SH-SY5Y (cell line): ENCODE measurements at regions not wholly inside any gene's neighbourhood (a gene's known extent, or its start where the extent isn't known, plus 50 kb on each side); places are given as distances from the start of the nearest gene placed in this dataset.

Source experiments
- GATA2 ChIP-seq: IDR thresholded peaks from 2 replicates; pipeline ENCODE4 v1.6.1; 2011; ENCODE audit warnings: mild to moderate bottlenecking, low read depth, low read length
- GATA3 ChIP-seq: IDR thresholded peaks from 2 replicates; pipeline ENCODE4 v1.6.1; 2011; ENCODE audit warnings: low read depth, mild to moderate bottlenecking, low read length, moderate library complexity

DNA sequence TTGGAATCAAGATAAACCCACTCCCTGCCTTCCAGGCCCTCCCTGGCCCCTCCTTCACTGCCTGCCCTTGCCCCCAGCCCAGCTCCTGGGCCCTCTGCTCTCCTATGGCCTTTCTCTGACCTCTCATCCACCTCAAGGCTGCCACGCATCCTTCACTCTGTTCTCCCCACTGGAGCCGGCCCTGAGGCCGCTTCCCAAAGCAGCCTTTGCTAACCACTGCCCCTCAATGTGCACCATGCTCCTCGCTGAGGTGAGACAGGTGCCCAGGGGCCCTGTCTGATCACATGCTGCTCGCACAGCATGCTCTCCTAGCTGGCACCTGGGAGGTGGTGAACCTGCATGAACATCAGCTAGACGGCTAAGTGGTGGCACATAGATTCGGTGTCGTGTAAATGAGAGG, 138.5 kb upstream of the RET start:
- TF ChIP-seq GATA3: no peak
- no peak for TF ChIP-seq GATA2

DNA sequence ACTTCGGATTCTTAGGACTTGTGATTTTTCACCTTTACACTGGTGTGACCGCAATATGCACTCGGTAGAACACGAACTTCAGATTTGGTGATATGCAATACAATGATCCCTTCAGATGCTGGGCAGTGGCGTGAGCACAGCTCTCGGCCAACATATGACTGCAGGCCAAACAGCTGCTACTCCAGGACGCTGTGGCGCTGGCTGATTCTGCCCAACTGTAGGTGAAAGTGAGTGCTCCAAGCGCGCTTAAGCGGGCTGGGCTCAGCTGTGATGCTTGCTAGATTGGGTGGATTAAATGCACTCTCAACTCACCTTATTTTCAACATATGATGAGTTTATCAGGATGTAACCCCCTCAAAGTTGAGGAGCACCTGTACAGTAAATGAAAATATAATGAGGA, 137.6 kb upstream of the RET start:
- TF ChIP-seq GATA3: no peak
- TF ChIP-seq GATA2: peak; percentile 60

DNA sequence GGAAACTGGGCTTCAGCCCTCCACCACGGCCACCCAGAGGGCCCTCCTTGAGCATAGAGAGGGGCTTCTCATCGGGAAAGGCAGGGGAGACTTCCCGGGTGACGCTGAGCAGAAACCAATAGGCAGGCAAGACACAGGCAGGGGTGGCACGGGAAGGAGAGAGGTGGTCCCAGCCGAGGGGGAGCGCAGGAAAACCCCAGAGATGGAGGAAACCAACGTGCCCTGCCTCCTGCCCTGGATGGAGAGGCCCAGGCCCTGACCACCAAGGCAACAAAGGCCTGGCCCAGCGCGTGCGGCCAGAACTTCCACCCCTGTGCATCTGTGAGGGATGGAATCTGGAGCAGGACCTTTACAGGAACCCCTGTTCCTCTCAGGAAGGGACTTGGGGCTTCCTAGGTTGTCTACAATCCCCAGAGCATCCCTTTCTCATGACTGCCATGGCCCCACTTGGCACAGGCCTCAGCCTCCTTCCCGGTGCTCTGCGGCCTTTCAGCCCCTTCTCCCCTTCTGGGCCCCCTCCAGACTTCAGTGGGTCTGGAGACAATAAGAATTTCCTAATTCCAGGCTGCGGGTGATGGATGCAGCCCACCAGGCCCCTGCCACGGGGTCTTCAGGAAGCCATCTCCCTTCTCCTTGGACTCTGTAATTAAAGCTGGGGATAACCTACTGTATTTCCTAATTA, 137.0 kb upstream of the RET start:
- TF ChIP-seq GATA3 (no peak), GATA2 (no peak)

DNA sequence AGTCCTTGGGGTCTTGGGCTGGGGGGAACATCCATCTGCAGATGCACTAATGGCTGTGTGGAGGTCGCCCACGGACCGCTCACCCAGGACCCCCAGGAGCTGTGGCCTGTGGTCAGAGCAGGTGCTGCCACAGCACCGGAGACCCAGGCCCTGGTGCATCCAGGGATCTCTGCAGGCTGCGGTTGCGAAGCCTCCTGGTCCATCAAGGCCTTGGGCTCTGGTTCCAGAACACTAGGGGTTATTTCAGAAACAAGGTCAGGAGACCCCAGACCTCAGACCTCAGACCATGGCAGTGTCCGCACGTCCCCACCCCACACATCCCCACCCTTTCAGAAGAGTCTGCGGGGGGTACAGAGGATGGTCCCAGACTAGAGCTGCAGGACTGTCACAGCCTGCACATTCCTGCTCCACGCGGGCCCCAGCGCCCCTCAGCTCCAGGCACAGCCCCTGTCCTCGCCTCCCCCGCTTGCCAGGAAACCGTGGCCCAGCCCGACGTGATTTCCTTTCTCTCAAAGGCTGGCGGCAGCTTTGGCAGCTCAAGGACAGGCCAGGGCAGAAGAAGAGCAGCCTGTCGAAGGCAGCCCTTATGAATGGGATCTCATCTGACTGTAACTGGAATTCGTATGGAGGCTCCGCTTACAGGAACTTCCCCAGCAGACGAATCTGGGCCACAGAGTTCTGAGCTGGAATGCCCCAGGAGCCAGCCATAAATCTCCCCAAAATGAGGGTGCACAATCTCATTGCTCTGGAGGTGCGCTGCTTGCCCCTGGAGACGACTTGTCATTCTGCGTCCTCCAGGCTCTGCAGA, 136.2 kb upstream of the RET start:
- TF ChIP-seq GATA3 (no peak), GATA2 (no peak)

DNA sequence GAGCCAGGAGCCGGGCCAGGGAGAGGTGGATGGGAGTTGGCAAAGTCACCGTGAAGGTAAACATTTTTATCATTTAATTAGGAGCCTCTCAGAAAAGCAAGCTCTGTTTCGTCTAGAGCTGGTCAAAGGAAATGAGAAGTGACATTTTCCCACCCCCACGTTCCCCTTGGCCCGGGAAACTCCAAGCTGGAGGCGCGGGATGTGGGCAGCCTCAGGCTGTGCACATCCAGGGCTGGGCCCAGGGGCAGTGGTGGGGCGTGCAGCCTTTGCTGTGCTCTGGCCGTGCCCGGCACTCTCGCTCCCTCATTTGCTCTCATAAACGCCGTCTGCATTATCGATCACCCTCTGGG, 135.6 kb upstream of the RET start:
- no peak for TF ChIP-seq GATA3

- TF ChIP-seq GATA3 (no peak), GATA2 (no peak)
Observed at GRCh38 chr10:42941790-42942189, 135.1 kb upstream of the RET start.

GRCh38 chr10:42942279-42942950, 134.5 kb upstream of the RET start:
- TF ChIP-seq GATA3 (no peak), GATA2 (no peak)

- TF ChIP-seq GATA2 (no peak), GATA3 (no peak)
Observed at GRCh38 chr10:42943025-42943818, 133.6 kb upstream of the RET start.

DNA sequence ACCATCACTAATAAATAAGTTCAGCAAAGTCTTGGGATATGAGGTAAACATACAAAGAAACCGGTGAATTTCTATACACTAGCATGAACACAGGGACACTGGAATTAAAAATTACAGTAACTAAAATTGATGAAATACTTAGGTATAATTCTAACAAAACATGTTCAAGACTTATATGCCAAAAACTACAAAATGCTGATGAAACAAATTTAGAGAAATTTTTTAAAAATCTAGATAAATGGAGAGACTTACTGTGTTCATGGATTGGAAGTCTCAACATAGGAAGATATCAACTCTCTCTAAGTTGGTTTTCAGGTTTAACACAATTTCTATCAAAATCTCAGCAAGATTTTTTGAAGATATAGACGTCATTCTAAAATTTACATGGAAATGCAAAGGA, 128.8 kb upstream of the RET start:
- no peak for TF ChIP-seq GATA3

- no peak for TF ChIP-seq GATA2
- no peak for TF ChIP-seq GATA3
Observed at GRCh38 chr10:42949287-42949686, 127.6 kb upstream of the RET start.

DNA sequence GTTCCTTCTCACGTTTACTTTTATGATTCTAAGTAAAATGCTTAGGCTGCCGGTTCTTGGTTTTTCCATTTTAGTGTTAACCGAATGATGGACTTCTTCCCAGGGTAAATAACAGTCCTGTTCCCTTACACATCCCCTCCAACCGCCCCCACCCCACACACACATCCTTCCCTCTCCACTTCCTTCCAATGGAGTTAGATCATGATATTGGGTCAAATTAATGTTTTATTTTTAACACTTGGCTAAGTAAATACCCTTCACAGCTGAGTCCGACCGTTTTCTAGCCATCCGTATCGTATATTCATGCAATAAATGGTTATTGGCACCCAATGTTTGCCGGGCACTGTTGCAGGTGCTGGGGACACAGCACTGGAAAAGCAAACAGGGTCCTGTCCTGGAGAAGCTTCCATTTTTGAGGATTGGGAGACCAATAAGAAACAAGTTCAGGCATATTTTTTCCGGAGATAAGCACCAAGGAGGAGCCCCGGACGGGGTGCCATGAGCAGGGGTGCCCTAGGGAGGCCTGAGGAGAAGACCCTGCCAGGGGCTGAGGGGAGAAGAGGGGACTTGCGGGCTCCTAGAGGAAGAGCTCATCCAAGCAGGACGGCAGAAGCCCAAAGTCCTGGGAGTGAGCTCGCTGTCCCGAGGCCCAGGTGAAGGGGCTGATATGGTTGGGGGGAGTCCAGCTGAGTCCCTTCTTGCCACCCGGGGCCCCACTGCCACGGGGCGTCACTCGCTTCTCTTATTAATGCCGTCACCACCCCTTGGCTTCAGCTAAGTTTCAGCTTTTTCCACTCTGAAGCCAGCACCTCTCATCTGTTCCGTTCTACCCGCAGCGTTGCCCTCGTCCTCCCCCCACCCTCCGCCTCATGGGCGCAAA, 126.0 kb upstream of the RET start:
- TF ChIP-seq GATA2 (no peak), GATA3 (no peak)

- TF ChIP-seq GATA2 (no peak), GATA3 (no peak)
Observed at GRCh38 chr10:42951486-42952251, 125.2 kb upstream of the RET start.

DNA sequence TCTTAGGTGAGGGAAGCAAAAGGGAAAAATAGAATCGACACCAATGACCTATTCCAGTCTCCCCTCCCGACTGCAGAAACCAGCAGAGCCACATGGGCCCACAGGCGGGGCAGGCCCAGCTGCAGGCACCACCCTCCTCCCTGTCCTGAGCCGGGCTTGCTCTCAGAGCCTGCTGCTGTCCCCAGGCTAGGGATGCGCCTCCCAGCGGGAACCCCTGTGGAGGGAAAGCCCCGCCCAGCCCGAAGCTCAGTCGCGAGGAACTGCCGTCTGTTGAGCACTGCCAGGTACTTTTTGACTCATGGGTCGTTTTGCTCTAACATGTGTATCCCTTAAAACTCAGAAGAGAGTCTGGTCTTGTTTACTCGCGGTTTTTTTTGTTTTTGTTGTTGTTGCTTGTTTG, 124.5 kb upstream of the RET start:
- TF ChIP-seq GATA3 (no peak), GATA2 (no peak)
